Hepatocyte (in vitro differentiated cells): ENCODE measurements at regions not wholly inside any gene's neighbourhood (a gene's known extent, or its start where the extent isn't known, plus 50 kb on each side); places are given as distances from the start of the nearest gene placed in this dataset.

ENCODE experiments used
- CTCF ChIP-seq: fragments of 200-600 bp; sonication (generic); IDR thresholded peaks from 2 replicates; pipeline ENCODE4 v1.5.1; 2016; ENCODE audit warnings: antibody characterized with exemption, mild to moderate bottlenecking; ENCODE audit not compliant: poor library complexity
- EZH2 ChIP-seq: fragments of 200-600 bp; sonication (generic); IDR thresholded peaks from 2 replicates; pipeline ENCODE4 v1.6.1; 2016; ENCODE audit warnings: antibody characterized with exemption, mild to moderate bottlenecking, borderline replicate concordance

GRCh38 chr1:164999146-164999545 is 357.4 kb downstream of the LMX1A start:
- no peak for TF ChIP-seq CTCF
- no peak for TF ChIP-seq EZH2
